ENCODE measurements at regions not wholly inside any gene's neighbourhood (a gene's known extent, or its start where the extent isn't known, plus 50 kb on each side); places are given as distances from the start of the nearest gene placed in this dataset.

GRCh38 chr13:85651440-85651839 is 147.8 kb downstream of the SLITRK6 start:
- TF ChIP-seq FOXP2 (optimal IDR thresholded peaks at IDR 0.05; ENCODE audit: borderline replicate concordance, extremely low read depth, extremely low read length, insufficient read depth) (no peak), POLR2AphosphoS5 (IDR thresholded peaks at IDR 0.05; ENCODE audit: low read depth, low read length) (no peak), SIN3A (IDR thresholded peaks at IDR 0.05; ENCODE audit: borderline replicate concordance, insufficient read depth, low read length) (no peak), TAF1 (IDR thresholded peaks at IDR 0.05; ENCODE audit: borderline replicate concordance, insufficient read depth, low read length) (no peak)
- TF ChIP-seq, protein P1, sequence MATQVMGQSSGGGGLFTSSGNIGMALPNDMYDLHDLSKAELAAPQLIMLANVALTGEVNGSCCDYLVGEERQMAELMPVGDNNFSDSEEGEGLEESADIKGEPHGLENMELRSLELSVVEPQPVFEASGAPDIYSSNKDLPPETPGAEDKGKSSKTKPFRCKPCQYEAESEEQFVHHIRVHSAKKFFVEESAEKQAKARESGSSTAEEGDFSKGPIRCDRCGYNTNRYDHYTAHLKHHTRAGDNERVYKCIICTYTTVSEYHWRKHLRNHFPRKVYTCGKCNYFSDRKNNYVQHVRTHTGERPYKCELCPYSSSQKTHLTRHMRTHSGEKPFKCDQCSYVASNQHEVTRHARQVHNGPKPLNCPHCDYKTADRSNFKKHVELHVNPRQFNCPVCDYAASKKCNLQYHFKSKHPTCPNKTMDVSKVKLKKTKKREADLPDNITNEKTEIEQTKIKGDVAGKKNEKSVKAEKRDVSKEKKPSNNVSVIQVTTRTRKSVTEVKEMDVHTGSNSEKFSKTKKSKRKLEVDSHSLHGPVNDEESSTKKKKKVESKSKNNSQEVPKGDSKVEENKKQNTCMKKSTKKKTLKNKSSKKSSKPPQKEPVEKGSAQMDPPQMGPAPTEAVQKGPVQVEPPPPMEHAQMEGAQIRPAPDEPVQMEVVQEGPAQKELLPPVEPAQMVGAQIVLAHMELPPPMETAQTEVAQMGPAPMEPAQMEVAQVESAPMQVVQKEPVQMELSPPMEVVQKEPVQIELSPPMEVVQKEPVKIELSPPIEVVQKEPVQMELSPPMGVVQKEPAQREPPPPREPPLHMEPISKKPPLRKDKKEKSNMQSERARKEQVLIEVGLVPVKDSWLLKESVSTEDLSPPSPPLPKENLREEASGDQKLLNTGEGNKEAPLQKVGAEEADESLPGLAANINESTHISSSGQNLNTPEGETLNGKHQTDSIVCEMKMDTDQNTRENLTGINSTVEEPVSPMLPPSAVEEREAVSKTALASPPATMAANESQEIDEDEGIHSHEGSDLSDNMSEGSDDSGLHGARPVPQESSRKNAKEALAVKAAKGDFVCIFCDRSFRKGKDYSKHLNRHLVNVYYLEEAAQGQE (IDR thresholded peaks at IDR 0.05; ENCODE audit: insufficient read depth in 1 of 2, low read depth in 2 of 2, low read length in 2 of 2): no peak

GRCh38 chr13:85650613-85651012 is 148.6 kb downstream of the SLITRK6 start:
- TF ChIP-seq, protein P1 (IDR thresholded peaks at IDR 0.05; ENCODE audit: insufficient read depth in 1 of 2, low read depth in 2 of 2, low read length in 2 of 2): no peak

DNA sequence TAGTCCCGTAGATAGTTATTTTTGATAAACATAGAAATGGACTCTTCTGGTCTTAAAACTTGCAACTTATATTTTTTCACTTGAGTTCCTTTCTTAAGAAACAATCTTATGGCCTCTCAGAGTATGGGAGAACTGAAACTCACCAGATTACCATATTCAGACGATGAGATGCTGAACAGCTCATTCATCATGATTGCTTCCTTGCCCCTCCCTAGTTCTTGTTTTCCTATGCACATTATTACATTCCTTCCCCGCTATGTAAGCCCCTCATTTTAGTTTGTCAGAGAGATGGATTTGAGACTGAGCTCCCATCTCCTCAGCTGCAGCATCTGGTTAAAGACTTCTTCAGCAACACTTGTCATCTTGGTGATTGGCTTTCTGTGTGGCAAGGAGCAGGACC is 158.5 kb downstream of the SLITRK6 start:
- no peak for TF ChIP-seq TAF1 (IDR thresholded peaks at IDR 0.05; ENCODE audit: borderline replicate concordance, insufficient read depth, low read length)
- no peak for TF ChIP-seq FOXP2 (optimal IDR thresholded peaks at IDR 0.05; ENCODE audit: borderline replicate concordance, extremely low read depth, extremely low read length, insufficient read depth)
- TF ChIP-seq SIN3A (IDR thresholded peaks at IDR 0.05; ENCODE audit: borderline replicate concordance, insufficient read depth, low read length): no peak
- no peak for TF ChIP-seq POLR2AphosphoS5 (IDR thresholded peaks at IDR 0.05; ENCODE audit: low read depth, low read length)
- TF ChIP-seq, protein P1 (IDR thresholded peaks at IDR 0.05; ENCODE audit: insufficient read depth in 1 of 2, low read depth in 2 of 2, low read length in 2 of 2): no peak

GRCh38 chr13:85638815-85639393 is 160.3 kb downstream of the SLITRK6 start:
- no peak for TF ChIP-seq SIN3A (IDR thresholded peaks at IDR 0.05; ENCODE audit: borderline replicate concordance, insufficient read depth, low read length)

- no peak for TF ChIP-seq TAF1 (IDR thresholded peaks at IDR 0.05; ENCODE audit: borderline replicate concordance, insufficient read depth, low read length)
- TF ChIP-seq POLR2AphosphoS5 (IDR thresholded peaks at IDR 0.05; ENCODE audit: low read depth, low read length): no peak
- TF ChIP-seq, protein P1 (IDR thresholded peaks at IDR 0.05; ENCODE audit: insufficient read depth in 1 of 2, low read depth in 2 of 2, low read length in 2 of 2): no peak
- TF ChIP-seq SIN3A (IDR thresholded peaks at IDR 0.05; ENCODE audit: borderline replicate concordance, insufficient read depth, low read length): no peak
- no peak for TF ChIP-seq FOXP2 (optimal IDR thresholded peaks at IDR 0.05; ENCODE audit: borderline replicate concordance, extremely low read depth, extremely low read length, insufficient read depth)
Observed at GRCh38 chr13:85638265-85638664, 161.0 kb downstream of the SLITRK6 start.
